ENCODE measurements at regions not wholly inside any gene's neighbourhood (a gene's known extent, or its start where the extent isn't known, plus 50 kb on each side); places are given as distances from the start of the nearest gene placed in this dataset.
A peak's percentile ranks its signal among the peaks of the same experiment; 100 is the strongest.

GRCh38 chr5:74953937-74954720, 87.9 kb upstream of the FAM169A start:
- DNase-seq: no peak

GRCh38 chr5:74953554-74953936, 87.4 kb upstream of the FAM169A start:
- DNase-seq: no peak

- DNase-seq: no peak
Measured at GRCh38 chr5:74952406-74952805, 86.2 kb upstream of the FAM169A start.

- no peak for DNase-seq
Measured at GRCh38 chr5:74951865-74952264, 85.7 kb upstream of the FAM169A start.

GRCh38 chr5:74950836-74951515, 84.8 kb upstream of the FAM169A start:
- no peak for DNase-seq

- DNase-seq: no peak
Measured at GRCh38 chr5:74949976-74950375, 83.8 kb upstream of the FAM169A start.

- DNase-seq: no peak
Measured at GRCh38 chr5:74948031-74948546, 81.9 kb upstream of the FAM169A start.

- no peak for DNase-seq
Measured at GRCh38 chr5:74946471-74946870, 80.3 kb upstream of the FAM169A start.

GRCh38 chr5:74945561-74946165, 79.5 kb upstream of the FAM169A start:
- no peak for DNase-seq

- DNase-seq: no peak
Measured at GRCh38 chr5:74943905-74944304, 77.7 kb upstream of the FAM169A start.

GRCh38 chr5:74942622-74943286, 76.6 kb upstream of the FAM169A start:
- DNase-seq: no peak

- no peak for DNase-seq
Measured at GRCh38 chr5:74940782-74941353, 74.7 kb upstream of the FAM169A start.

- DNase-seq: no peak
Measured at GRCh38 chr5:74938250-74938933, 72.2 kb upstream of the FAM169A start.

GRCh38 chr5:74935752-74936091, 69.5 kb upstream of the FAM169A start:
- DNase-seq: no peak

- no peak for DNase-seq
Measured at GRCh38 chr5:74934949-74935751, 69.0 kb upstream of the FAM169A start.

GRCh38 chr5:74927336-74927735, 61.1 kb upstream of the FAM169A start:
- no peak for DNase-seq

GRCh38 chr5:74919487-74919886, 53.3 kb upstream of the FAM169A start:
- DNase-seq: peak in 1 of 4 experiments; percentile 2

GRCh38 chr5:74919041-74919440, 52.9 kb upstream of the FAM169A start:
- no peak for DNase-seq

GRCh38 chr5:74918232-74918669, 52.1 kb upstream of the FAM169A start:
- no peak for DNase-seq

- DNase-seq: no peak
Measured at GRCh38 chr5:74916831-74917710, 50.9 kb upstream of the FAM169A start.

Measured in activated CD4-positive, CD25-positive, alpha-beta regulatory T cell (primary cell).